ENCODE measurements at regions not wholly inside any gene's neighbourhood (a gene's known extent, or its start where the extent isn't known, plus 50 kb on each side); places are given as distances from the start of the nearest gene placed in this dataset.

GRCh38 chr1:80085067-80085466 is 1078.5 kb upstream of the ADGRL4 start:
- TF ChIP-seq, protein P1, sequence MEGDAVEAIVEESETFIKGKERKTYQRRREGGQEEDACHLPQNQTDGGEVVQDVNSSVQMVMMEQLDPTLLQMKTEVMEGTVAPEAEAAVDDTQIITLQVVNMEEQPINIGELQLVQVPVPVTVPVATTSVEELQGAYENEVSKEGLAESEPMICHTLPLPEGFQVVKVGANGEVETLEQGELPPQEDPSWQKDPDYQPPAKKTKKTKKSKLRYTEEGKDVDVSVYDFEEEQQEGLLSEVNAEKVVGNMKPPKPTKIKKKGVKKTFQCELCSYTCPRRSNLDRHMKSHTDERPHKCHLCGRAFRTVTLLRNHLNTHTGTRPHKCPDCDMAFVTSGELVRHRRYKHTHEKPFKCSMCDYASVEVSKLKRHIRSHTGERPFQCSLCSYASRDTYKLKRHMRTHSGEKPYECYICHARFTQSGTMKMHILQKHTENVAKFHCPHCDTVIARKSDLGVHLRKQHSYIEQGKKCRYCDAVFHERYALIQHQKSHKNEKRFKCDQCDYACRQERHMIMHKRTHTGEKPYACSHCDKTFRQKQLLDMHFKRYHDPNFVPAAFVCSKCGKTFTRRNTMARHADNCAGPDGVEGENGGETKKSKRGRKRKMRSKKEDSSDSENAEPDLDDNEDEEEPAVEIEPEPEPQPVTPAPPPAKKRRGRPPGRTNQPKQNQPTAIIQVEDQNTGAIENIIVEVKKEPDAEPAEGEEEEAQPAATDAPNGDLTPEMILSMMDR (IDR thresholded peaks at IDR 0.05 in 4 of 5, conservative IDR thresholded peaks at IDR 0.05 in 1 of 5), result no peak
- TF ChIP-seq POLR2A (IDR thresholded peaks at IDR 0.05), result no peak
